HG02571 (cell line): ENCODE measurements at regions not wholly inside any gene's neighbourhood (a gene's known extent, or its start where the extent isn't known, plus 50 kb on each side); places are given as distances from the start of the nearest gene placed in this dataset.
"Not testable (repeated sequence)": the region's sequence is repeated elsewhere in the genome, so short reads cannot be mapped to it uniquely, and the experiment has no call there.

Experiments used
- ATAC-seq: cut with Tn5 transposase; IDR thresholded peaks from one replicate; pipeline ENCODE4 v1.9.1; 2021; ENCODE audit warnings: mild to moderate bottlenecking, moderate library complexity; ENCODE audit not compliant: unreplicated experiment

DNA sequence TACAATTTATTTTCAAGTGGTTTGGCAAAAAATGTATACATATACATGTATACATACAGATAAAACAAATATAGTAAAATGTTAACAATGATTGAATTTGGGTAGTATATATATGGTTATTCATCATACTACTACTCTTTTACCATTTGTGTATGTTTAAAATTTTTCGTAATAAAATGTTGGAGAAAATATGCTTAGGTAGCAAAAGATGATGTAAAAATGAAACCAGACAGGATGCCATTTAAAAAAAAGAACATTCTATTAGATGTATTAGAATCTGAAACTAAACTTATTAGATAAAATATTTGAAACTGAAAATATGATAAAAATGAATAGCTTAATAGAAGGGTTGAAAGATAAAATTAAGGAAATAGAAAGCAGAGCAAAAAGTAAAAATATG, 144.9 kb upstream of the FER start:
- no peak for ATAC-seq

DNA sequence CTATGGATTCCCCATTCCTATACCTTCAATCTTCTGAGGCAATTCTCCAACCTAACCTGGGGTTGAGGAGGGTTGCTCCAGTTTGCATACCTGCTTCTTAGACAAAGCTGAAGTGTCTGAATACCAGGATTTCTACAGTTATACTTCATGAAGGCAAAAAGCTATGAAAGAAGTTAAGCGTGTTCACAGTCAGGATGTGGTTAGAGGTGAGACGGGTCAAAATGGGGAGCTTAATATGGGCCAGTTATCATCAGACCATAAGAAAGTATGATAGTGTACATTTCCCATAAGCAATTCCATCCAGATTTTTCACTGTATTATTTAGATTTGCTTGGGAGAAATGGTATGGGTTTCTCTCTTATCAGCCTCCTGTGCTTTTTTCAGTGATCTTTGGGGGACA, 156.9 kb upstream of the FER start:
- no peak for ATAC-seq

DNA sequence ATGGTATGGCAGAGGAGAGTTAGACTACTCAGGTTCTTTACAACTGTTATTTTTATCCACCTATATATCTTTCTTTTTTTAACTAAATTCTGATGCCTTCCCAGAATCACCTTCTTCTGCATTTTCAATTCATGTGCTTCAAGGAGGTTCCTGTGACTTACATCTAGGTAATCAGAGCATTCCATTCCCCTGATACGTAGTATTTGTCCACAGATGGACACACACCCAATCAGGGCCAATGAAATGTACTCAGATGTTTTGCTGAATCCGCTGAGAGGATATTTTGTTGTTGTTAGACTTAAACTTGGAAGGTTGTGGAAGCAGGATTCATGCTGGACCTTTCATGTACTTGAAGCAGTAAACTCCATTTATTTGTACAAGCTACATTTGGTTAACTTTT, 159.4 kb upstream of the FER start:
- no peak for ATAC-seq

DNA sequence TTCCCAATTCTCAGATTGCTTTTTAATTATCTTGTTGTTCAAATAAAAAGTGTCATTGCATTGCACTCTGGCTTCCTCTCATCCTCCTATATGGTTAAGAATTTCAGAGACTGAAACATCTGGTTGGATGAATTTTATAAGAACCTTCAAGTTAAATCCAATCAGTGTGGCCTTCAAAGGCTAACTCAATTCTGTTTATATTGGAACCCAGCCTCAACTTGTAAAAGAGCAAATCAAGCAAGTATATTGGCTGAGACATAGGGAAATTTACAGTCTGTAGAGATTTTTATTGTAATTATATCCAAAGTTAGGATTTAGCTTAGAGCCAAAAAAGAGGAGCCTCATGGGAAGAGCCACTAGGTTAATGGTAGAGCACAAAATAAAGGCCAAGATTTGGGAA, 159.9 kb upstream of the FER start:
- ATAC-seq = no peak

DNA sequence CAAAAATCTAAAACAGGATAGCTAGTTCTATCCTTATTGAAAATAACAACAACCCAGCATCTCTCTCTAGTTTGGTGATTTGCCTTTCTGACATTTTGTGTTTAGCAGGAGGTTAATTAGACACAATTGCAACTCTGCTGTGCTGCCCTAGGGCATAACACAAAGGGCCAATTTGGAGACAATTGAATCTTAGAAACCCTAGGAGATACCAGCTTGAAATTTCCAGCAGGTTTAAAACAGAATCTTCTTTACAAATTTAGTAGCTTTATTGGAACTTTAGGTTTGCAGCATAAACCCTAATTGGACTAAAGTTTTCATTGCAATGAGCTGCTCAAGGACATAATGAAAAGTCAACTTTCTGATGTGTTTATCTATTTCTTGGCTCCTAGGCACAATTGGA, 166.7 kb upstream of the FER start:
- ATAC-seq = no peak

DNA sequence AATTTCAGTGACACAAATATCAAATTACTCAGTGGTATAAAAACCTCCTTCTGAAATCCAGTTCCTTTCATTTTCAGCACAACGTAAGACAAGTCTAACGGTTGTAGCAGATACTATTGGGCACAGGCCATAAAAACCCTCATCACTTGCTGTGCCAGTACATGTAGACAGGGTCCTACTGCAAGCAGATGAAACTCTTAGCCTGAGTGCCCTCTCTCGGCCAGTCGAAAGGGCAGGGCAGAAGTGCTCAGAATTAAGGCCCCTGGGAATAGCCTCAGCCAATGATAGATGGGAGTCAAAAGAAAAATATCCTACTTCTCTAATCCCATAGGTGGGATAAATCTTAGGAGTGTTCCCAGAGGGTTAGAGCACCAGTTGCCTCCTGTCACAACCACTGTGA, 168.5 kb upstream of the FER start:
- no peak for ATAC-seq

DNA sequence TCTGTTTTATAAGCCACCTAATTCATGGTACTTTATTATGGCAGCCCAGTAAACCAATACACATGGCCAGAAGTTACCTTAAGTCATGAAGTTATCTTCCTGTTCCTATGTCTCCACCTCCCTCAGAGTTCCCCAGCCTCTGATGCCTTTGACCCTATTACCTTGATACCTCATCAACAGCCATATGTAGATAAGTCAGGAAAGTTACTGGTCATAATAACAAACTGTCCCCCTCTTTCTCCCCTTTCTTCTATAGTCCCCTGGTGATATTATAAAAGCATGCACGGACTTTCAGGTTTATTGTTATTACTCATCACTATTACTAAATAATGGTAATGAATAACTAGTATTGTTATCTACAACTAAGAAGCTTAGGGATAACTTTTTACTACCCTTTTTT, 168.9 kb upstream of the FER start:
- no peak for ATAC-seq

DNA sequence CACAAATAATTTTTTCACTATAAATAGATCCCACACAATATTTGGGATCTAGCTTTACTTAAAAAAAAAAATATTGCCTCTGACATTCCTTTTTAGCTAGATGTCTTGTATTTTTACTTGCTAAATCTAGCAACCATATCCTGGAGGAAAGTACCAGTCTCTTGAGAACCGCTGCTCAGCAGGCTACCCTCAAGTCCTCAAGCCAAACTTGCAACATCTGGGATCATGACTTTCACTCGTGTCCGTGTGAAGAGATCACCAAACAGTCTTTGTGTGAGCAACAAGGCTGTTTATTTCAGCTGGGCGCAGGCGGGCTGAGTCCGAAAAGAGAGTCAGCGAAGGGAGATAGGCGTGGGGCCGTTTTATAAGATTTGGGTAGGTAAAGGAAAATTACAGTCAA, 180.3 kb upstream of the FER start:
- ATAC-seq = no peak

DNA sequence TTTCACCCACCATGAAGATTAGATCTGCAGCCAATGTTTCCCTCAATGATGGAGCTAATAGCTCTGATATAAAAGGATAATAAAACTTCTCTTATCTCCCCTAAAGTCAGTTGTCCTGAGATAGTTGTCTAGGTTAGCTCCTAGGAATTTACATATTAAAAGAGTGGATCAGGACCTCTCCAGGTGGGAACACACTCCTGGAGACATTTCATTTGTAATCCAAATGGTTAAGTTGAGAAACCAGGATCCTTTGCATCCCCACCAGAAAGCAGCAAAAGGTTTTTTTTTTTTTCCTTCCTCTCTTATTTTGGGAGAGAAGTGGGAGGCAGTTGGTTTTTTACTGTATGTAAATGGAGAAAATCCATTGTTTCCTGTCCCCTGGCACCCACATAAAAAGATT, 182.5 kb upstream of the FBXL17 start:
- no peak for ATAC-seq

DNA sequence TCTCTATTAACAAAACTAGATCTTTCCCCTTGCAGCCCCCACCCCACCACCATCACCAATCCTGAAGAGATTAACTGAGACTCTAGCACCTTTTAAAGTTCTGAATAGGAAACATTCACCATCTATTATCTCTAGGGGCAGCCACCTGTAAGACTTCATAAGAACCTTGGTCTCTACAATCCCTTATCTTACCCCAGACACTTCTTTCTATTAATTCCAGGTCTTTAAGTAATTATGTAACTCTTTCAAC, 180.2 kb upstream of the FBXL17 start:
- no peak for ATAC-seq

DNA sequence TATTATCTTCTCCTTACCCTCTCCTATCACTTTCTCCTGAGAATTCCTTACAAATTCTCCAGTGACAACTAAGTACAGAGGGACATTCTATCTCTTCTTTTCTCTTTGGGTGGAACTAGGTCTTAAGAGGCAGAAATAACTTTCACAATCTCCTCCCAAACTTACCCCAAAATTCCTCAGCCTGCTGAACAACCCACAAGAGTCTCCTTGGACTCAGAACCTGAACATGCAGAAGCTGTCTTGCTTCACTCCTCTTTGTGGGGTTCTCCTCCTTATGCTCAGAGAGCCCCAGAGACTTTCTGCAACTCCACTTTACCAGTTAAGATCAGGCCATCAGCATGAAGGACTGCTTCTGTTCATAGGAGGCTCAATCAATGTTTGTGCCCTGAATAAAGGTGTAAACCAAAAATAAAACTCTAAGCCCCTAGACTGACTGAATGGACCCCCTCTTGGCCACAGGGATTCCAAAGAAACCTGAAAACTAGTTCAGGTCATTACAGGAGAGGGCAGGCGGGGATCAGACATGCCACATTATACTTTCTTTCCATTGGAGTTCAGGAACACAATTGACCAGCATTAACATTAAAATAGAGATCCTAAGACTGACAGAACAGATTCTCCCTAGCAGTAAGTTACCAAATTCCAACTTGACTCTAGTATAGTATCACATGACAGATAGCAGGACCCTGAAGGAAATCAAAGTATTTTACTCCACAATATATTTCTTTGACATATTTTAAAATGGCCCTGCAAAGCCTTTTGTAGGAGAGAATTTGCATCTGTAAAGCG, 179.7 kb upstream of the FBXL17 start:
- ATAC-seq = no peak

DNA sequence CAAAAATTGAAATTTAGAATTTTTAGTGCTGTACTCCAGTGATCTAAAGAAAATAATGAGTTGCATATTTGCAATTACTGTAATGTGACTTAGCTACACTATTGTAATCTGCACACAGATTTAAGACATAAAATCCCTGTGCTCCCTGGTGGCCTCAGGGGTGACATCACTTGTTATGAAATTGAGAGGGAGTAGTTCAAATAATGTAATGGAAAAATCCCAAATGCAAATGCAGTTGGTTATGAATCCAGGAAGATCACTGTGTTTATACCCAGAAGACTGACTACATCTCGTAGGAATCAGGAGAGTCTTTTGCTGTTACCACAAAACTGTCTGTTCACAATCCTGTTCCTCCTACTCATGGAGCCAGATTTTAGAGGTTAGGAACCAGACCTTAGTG, 178.7 kb upstream of the FBXL17 start:
- no peak for ATAC-seq

DNA sequence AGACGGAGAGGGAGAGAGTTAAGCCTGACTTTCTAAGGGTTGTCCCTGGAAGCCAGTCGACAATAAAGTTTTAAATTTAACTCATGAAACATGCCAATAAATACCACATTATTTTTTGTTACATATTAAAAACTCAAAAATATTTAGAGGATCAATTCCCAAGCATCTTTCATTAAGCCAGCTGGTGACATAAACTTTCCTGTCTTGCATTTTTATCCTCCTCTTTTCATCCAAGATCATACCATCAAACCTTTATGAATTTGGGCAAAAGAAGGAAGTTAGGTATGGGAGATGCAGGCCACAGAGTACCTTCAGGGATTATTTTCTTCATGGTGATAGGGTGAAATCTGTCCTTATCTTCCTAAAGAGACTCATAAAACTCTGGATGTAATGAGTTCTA, 178.3 kb upstream of the FBXL17 start:
- no peak for ATAC-seq

DNA sequence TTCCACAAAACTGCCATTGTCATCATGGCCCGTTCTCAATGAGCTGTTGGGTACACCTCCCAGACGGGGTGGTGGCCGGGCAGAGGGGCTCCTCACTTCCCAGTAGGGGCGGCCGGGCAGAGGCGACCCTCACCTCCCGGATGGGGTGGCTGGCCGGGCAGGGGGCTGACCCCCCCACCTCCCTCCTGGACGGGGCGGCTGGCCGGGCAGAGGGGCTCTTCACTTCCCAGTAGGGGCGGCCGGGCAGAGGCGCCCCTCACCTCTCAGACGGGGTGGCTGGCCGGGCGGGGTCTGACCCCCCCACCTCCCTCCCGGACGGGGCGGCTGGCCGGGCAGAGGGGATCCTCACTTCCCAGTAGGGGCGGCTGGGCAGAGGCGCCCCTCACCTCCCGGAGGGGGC, 176.9 kb upstream of the FBXL17 start:
- ATAC-seq = not testable (repeated sequence)

DNA sequence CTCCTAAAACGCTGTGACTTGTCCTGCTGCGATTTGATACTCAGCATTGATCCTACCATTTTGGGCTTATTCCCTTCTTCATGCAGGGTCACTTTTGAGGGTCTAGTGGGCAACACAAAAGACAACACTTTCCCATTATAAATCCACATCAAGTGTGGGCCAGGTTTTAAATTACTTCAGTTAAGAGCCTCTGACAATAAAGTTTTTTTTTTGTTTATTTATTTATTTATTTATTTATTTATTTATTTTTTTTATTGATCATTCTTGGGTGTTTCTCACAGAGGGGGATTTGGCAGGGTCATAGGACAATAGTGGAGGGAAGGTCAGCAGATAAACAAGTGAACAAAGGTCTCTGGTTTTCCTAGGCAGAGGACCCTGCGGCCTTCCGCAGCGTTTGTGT, 176.2 kb upstream of the FBXL17 start:
- ATAC-seq = not testable (repeated sequence)

DNA sequence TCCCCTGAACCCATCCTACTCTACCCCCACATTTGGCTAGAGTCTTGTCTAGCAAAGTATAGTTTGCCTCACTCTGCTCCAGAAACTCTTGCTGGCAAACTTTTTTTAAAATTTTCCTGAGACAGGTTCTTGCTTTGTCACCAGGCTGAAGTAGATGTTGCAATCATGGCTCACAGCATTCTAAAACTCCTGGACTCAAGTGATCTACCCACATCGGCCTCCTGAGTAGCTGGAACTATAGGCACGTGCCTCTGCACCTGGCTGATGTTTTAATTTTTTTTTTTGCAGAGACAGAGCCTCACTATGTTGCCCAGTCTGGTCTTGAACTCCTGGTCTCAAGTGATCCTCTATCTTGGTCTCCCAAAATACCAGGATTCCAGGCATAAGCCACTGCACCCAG, 175.8 kb upstream of the FBXL17 start:
- ATAC-seq = no peak

DNA sequence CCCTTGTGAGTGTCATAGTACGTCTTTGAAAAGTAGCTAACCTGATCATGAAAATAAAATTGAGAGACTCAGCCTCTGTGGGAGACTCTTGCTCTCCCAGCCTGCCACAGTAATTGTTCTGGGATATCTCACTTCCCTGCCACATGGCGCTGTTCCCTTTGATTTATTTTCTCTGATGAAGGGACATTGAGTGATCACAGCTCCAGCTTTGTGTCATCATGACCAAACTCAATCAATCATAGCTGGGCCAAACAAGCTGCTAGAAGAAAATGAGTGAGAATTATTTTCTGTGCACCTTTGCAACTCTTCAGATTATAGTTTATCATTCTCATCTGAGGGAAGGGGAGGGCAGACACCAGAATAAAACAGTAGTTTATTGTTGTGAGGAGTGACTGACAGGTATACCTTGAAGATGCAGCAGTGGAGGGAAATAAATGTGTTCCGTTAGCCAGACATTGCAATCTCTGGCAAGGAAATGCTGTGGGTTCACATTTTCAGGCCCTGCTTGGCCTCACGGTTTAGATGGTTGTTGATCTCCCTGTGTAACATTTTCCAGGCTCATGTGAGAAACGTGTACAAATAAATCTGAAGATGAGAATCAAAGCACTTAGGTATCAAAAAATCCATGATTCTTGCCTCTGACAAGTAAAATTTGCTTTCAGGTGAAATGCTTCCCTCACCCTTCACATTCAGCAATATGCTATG, 174.7 kb upstream of the FBXL17 start:
- no peak for ATAC-seq

DNA sequence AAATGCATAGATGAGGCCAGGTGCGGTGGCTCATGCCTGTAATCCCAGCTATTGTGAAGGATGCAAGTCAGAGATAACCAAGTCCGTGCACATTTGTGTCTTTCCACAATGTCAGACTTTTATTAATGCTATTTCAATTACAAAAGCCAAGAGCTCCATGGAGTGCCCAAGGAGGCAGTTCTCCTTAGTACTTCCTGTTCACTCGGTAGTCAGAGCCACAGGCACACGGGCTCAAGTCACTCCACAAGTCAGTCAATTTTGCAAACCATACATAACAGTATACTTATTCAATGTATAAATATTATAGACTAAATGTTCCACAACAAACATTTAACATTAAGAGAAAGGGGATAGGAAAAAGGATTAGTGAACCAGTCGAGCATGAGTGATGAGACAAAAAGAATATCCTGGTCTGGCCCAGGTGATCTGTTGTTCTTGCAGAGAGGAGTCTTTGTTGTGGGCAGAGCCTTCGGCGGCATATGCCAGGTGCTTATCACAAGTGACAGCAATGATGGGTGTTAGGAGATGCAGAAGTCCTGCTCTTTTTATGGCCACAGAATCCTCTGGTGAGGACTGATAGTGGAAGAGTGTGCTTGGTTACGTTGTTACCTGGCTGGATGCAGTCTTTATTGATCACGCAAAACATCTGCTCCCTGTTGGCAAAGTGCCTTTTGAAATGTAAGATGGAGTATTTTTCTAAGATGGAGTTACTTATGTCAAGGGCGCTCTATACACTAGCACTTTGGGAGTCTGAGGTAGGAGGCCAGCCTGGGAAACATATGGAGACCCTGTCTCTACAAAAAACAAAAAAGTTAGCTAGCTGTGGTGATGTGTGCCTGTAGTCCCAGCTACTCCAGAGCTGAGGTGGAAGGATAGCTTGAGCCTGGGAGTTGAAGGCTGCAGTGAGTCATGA, 167.0 kb upstream of the FBXL17 start:
- ATAC-seq = no peak

DNA sequence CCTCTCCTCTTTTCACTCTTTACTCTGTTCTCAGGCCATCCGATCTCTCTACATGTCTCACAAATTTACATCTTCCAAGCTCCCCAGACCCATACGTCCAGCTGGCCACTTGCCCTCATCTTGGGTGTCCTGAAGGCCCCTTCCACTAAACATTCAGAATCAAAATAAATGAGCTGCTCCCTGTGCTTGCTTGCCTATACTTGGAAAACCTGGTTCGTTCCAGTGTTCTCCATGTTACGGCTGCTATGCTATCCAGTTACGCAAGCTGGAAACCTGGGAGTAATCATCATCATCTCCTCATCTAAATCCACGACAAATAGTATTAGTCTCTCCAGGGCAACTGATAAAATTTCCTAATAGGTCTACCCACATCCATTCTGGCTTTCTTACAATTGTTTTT, 165.0 kb upstream of the FBXL17 start:
- ATAC-seq = no peak

DNA sequence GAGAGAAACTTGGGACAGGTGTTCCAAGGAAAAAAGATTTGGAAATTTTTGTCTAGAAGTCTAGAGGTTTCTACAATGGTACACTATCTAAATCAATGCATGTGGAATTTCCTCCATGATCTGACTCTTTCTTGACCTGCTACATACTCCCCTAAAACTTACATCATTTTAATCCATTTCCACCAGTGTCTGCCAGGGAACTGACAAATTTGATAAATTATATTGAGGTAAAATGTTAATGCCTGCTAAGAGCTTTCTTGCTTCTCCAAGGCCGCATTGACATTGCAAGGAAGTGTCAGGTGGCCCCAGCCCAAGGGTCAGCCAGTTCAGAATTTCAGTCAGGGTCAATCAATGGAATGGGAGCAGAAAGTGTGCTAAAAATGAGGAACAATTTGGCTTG, 163.4 kb upstream of the FBXL17 start:
- ATAC-seq = no peak

DNA sequence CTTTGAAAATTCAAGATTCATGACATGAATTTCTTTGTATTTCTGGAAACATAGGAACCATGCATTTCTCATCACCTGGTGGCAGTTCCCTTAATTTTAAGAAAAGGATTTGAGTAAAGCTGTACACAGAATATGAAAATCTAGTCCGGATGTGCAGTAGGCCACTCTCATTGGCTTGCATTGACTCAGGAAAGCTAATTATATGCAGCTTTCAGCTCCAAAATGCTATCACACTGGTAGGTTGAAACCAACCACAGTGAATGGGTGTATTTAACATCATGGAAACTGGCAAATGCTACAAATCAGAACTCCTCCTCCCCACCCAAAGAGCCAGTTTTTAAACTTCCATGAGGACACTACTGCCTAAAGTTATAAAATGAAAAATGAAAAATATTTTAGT, 161.6 kb upstream of the FBXL17 start:
- no peak for ATAC-seq

DNA sequence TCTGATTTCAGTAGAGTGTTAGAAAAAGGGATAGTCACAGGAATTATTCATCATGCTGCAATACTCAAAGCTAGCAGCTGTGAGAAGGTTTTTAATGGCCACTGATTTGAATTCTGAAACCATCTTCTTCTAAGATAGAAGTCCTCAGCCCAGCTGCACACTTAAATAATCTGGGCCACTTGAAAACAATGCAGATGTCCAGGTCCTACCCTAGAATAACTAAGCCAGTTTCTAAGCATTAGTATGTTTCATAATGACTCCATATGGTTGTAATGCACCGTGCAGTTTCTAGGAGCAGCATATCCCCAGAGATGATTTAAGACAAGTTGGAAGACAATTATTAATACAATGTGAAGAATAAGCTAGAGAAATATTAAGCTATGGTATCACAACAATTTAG, 159.9 kb upstream of the FBXL17 start:
- ATAC-seq = peak; percentile 74
